Nucleus accumbens (tissue), 56 donors: ENCODE measurements at regions not wholly inside any gene's neighbourhood (a gene's known extent, or its start where the extent isn't known, plus 50 kb on each side); places are given as distances from the start of the nearest gene placed in this dataset.

Experiments used
- DNase-seq, 56 donors: peaks; one replicate each; lab custom pipeline; 2025; lab: John Stamatoyannopoulos, UW

- no peak for DNase-seq
Observed at GRCh38 chr4:12244973-12245372, 816.3 kb upstream of the HS3ST1 start.

GRCh38 chr4:12242354-12242753 lies 813.7 kb upstream of the HS3ST1 start:
- no peak for DNase-seq

- no peak for DNase-seq
Observed at GRCh38 chr4:12239897-12240636, 811.4 kb upstream of the HS3ST1 start.

GRCh38 chr4:12231098-12231497 lies 802.4 kb upstream of the HS3ST1 start:
- no peak for DNase-seq

GRCh38 chr4:12221031-12221430 lies 792.3 kb upstream of the HS3ST1 start:
- no peak for DNase-seq

- DNase-seq = no peak
Observed at GRCh38 chr4:12211636-12212035, 782.9 kb upstream of the HS3ST1 start.

- no peak for DNase-seq
Observed at GRCh38 chr4:12207396-12207795, 778.7 kb upstream of the HS3ST1 start.

GRCh38 chr4:12206091-12206490 lies 777.4 kb upstream of the HS3ST1 start:
- no peak for DNase-seq

GRCh38 chr4:12203945-12204344 lies 775.3 kb upstream of the HS3ST1 start:
- DNase-seq = no peak

GRCh38 chr4:12200226-12200625 lies 771.5 kb upstream of the HS3ST1 start:
- no peak for DNase-seq

- DNase-seq = no peak
Observed at GRCh38 chr4:12186526-12186925, 757.8 kb upstream of the HS3ST1 start.

GRCh38 chr4:12178614-12179610 lies 750.2 kb upstream of the HS3ST1 start:
- no peak for DNase-seq

GRCh38 chr4:12177416-12177815 lies 748.7 kb upstream of the HS3ST1 start:
- DNase-seq = no peak

- DNase-seq = no peak
Observed at GRCh38 chr4:12173496-12173895, 744.8 kb upstream of the HS3ST1 start.

- DNase-seq = no peak
Observed at GRCh38 chr4:12172198-12172973, 743.7 kb upstream of the HS3ST1 start.

GRCh38 chr4:12170308-12170707 lies 741.6 kb upstream of the HS3ST1 start:
- no peak for DNase-seq

- DNase-seq = no peak
Observed at GRCh38 chr4:12165616-12166015, 736.9 kb upstream of the HS3ST1 start.

GRCh38 chr4:12146339-12146738 lies 717.6 kb upstream of the HS3ST1 start:
- peak in 3 of 56 donors; percentile 4 to 20 (median 5) for DNase-seq

- DNase-seq = peak in 2 of 56 donors; percentile 7
Observed at GRCh38 chr4:12145768-12146167, 717.1 kb upstream of the HS3ST1 start.

- DNase-seq = no peak
Observed at GRCh38 chr4:12145106-12145505, 716.4 kb upstream of the HS3ST1 start.

GRCh38 chr4:12144051-12144450 lies 715.4 kb upstream of the HS3ST1 start:
- DNase-seq = no peak
